ENCODE measurements at regions not wholly inside any gene's neighbourhood (a gene's known extent, or its start where the extent isn't known, plus 50 kb on each side); places are given as distances from the start of the nearest gene placed in this dataset.

GRCh38 chr21:38669186-38669585 lies 136.5 kb upstream of the ETS2 start:
- no peak overlapping the region for H3K4me3 ChIP-seq
- FAIRE-seq = no peak
- in situ Hi-C loops (cut with MboI) (no loop called here), intact Hi-C loops (cut with micrococcal nuclease; ENCODE audit: unreplicated experiment) (no loop called here)
- no peak for DNase-seq (ENCODE audit: low read depth, low spot score)
- no peaks in the 10 kb centered on the region; a peak in 1 of 4 replicates for H3K27me3 ChIP-seq (replicated peaks in 1 of 2; ENCODE audit: control insufficient read depth in 2 of 2, insufficient read depth in 2 of 2, low read length in 1 of 2)
- no peaks in the 10 kb centered on the region for H3K4me1 ChIP-seq (ENCODE audit: control insufficient read depth, insufficient read depth, low read length)
- H3K36me3 ChIP-seq (ENCODE audit: control insufficient read depth in 2 of 2, insufficient read depth in 2 of 2, low read length in 1 of 2) = no peaks in the 10 kb centered on the region
- TF ChIP-seq CTCF (IDR thresholded peaks at IDR 0.05 in 2 of 3, conservative IDR thresholded peaks at IDR 0.05 in 1 of 3; ENCODE audit: control insufficient read depth in 2 of 3, extremely low read depth in 1 of 3, insufficient read depth in 1 of 3, low read depth in 3 of 3, low read length in 3 of 3) (peak; percentile 23 to 33 (median 31); a peak in 2 of 6 replicates), ZNF687 (IDR thresholded peaks at IDR 0.05) (no peak), RAD21 (IDR thresholded peaks at IDR 0.05; ENCODE audit: insufficient read depth, low read depth, low read length) (peak; percentile 33), HDGF (IDR thresholded peaks at IDR 0.05) (no peak), NFYB (IDR thresholded peaks at IDR 0.05; ENCODE audit: insufficient read depth, low read depth, low read length) (no peak), ZZZ3 (IDR thresholded peaks at IDR 0.05; ENCODE audit: control insufficient read depth, insufficient read length, low read depth) (no peak), SMC3 (IDR thresholded peaks at IDR 0.05; ENCODE audit: borderline replicate concordance, low read length) (peak; percentile 22; the same call in 1 of the 2 replicates)
- no peaks in the 10 kb centered on the region for H4K20me1 ChIP-seq (ENCODE audit: control insufficient read depth, insufficient read depth)
- no peak overlapping the region for H3K4me2 ChIP-seq (ENCODE audit: control insufficient read depth, insufficient read depth)
- ChIA-PET SMC1A (ENCODE audit: uncharacterized antibody, unreplicated experiment) (interaction anchor here (1.1 to 1.3 kb wide), 2 partner anchors 9 to 468 kb away, joined by 3 to 6 read pairs; no protein-coding TSS in a partner anchor), CTCF (interaction anchor here (0.6 to 1.1 kb wide), 3 partner anchors 11 to 468 kb away, joined by 3 to 4 read pairs (median 3); no protein-coding TSS in a partner anchor), RAD21 (ENCODE audit: unreplicated experiment) (no interaction called here), POLR2A (no interaction called here)
- BruUV-seq (replicated peaks) = no TSS peak
- H3K9ac ChIP-seq (ENCODE audit: control insufficient read depth, insufficient read depth, low read length) = no peak overlapping the region
- 27% methylated on average over 6 of the region's 6 CpGs for WGBS (ENCODE audit: insufficient coverage, insufficient replicate concordance, low lambda C conversion rate, missing lambda C conversion rate)
- H3K27ac ChIP-seq (ENCODE audit: control insufficient read depth, insufficient read depth) = no peak overlapping the region
- peak; percentile 51; the same call in 2 of the 3 replicates for ATAC-seq
- no peaks in the 10 kb centered on the region for H3K9me3 ChIP-seq (replicated peaks; ENCODE audit: control insufficient read depth, insufficient read depth, low read length)
- H3K79me2 ChIP-seq (ENCODE audit: control insufficient read depth, insufficient read depth, low read length) = no peaks in the 10 kb centered on the region
- H2AFZ ChIP-seq (ENCODE audit: control insufficient read depth, low read depth, low read length) = no peak overlapping the region
